Stomach (tissue), 4 donors: ENCODE measurements at regions not wholly inside any gene's neighbourhood (a gene's known extent, or its start where the extent isn't known, plus 50 kb on each side); places are given as distances from the start of the nearest gene placed in this dataset.

Source experiments
- EP300 ChIP-seq: sonication (generic); formaldehyde crosslinking; IDR thresholded peaks from one replicate; pipeline ENCODE4 v1.6.1; 2017; ENCODE audit warnings: antibody characterized with exemption
- POLR2A ChIP-seq, 4 donors: fragments of 450-650 bp; IDR thresholded peaks; one replicate each; pipeline ENCODE4 v1.6.1; 2016; ENCODE audit warnings: antibody characterized with exemption in 4 of 4, control low read depth in 2 of 4, mild to moderate bottlenecking in 1 of 4, moderate library complexity in 1 of 4
- POLR2AphosphoS5 ChIP-seq, 3 donors: sonication (generic); formaldehyde crosslinking; IDR thresholded peaks; one replicate each; pipeline ENCODE4 v1.6.1; 2016; ENCODE audit warnings: antibody characterized with exemption in 3 of 3
- TF ChIP-seq, protein P1 (sequence below), 7 experiments: fragments of 450-650 bp in 4 of 7; fragments of 200-600 bp in 3 of 7; sonication (generic) in 3 of 7; IDR thresholded peaks; one replicate each; pipeline ENCODE4 v1.5.1; 2016 to 2019; ENCODE audit warnings: antibody characterized with exemption in 7 of 7, control low read depth in 2 of 7, mild to moderate bottlenecking in 1 of 7

DNA sequence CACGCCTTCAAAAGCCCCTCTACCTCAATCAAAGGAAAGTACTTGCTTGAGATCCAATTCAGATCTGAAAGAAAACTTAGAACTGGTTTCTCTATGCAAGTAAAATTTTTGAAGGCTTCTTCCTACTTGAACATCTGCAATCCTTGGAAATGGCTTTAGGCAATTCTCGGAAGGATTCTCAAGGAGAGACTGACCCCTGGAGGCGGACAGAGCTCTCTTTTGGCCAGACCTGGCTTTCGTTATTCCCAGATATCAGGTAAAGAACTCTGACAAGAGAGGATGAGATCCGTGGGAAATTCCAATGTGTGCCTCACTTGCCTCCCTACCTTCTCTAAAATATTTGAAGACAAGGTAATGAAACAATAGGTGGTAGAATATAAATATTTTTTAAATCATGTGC lies 670.3 kb upstream of the FAM241A start:
- TF ChIP-seq POLR2AphosphoS5 (IDR thresholded peaks at IDR 0.05), result no peak
- TF ChIP-seq, protein P1, sequence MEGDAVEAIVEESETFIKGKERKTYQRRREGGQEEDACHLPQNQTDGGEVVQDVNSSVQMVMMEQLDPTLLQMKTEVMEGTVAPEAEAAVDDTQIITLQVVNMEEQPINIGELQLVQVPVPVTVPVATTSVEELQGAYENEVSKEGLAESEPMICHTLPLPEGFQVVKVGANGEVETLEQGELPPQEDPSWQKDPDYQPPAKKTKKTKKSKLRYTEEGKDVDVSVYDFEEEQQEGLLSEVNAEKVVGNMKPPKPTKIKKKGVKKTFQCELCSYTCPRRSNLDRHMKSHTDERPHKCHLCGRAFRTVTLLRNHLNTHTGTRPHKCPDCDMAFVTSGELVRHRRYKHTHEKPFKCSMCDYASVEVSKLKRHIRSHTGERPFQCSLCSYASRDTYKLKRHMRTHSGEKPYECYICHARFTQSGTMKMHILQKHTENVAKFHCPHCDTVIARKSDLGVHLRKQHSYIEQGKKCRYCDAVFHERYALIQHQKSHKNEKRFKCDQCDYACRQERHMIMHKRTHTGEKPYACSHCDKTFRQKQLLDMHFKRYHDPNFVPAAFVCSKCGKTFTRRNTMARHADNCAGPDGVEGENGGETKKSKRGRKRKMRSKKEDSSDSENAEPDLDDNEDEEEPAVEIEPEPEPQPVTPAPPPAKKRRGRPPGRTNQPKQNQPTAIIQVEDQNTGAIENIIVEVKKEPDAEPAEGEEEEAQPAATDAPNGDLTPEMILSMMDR (IDR thresholded peaks at IDR 0.05), result no peak
- TF ChIP-seq POLR2A (IDR thresholded peaks at IDR 0.05), result no peak
- TF ChIP-seq EP300, result no peak
